Psoas muscle (tissue), 7 donors: ENCODE measurements at regions not wholly inside any gene's neighbourhood (a gene's known extent, or its start where the extent isn't known, plus 50 kb on each side); places are given as distances from the start of the nearest gene placed in this dataset.

Experiments used
- ATAC-seq, 4 donors: fragments of 200-7000 bp; cut with Tn5 transposase; one replicate each; pipeline ENCODE4 v1.9.1; 2020; ENCODE audit warnings: moderate library complexity in 3 of 4, mild to moderate bottlenecking in 2 of 4
- DNase-seq, 2 donors: peaks; one replicate each; pipeline ENCODE4 v3.0.0-alpha.2; 2020
- H3K27ac ChIP-seq: fragments of 200-600 bp; one replicate; pipeline ENCODE4 v1.8.0; 2022
- H3K27me3 ChIP-seq, 3 donors: fragments of 200-600 bp in 1 of 3; one replicate each; pipeline versions ENCODE4 v1.6.1 to v1.8.0; 2013 to 2022; ENCODE audit warnings: low read length in 2 of 3, mild to moderate bottlenecking in 2 of 3, moderate library complexity in 1 of 3; ENCODE audit not compliant: insufficient read depth in 3 of 3
- H3K36me3 ChIP-seq, 2 donors: fragments of 200-600 bp in 1 of 2; one replicate each; pipeline versions ENCODE4 v1.6.1 to v1.8.0; 2013 to 2022; ENCODE audit warnings: low read depth in 1 of 2, mild to moderate bottlenecking in 1 of 2, moderate library complexity in 1 of 2; ENCODE audit not compliant: insufficient read depth in 1 of 2
- H3K4me1 ChIP-seq: fragments of 200-600 bp; one replicate; pipeline ENCODE4 v1.8.0; 2022
- H3K4me3 ChIP-seq: fragments of 200-600 bp; one replicate; pipeline ENCODE4 v1.8.0; 2022; ENCODE audit warnings: mild to moderate bottlenecking
- H3K9me3 ChIP-seq: fragments of 200-600 bp; one replicate; pipeline ENCODE4 v1.8.0; 2022
- WGBS, 3 donors: extraction: QIAGEN DNeasy Blood & Tissue Kit; methylation state at CpG; one replicate each; pipeline versions ENCODE4 v1.1.6 to v1.1.7; 2013; 5-methylcytosine and 5-hydroxymethylcytosine counted together
- intact Hi-C, 2 donors: fragments of 100-400 bp; cut with DNase I; formaldehyde crosslinking; loops; one replicate each; pipeline versions ENCODE4 v1.11.0 to v1.14.2; 2022
- TF ChIP-seq, protein P1 (sequence below): fragments of 200-600 bp; IDR thresholded peaks from one replicate; pipeline ENCODE4 v1.8.0; 2022; ENCODE audit warnings: antibody characterized with exemption
- donor health status: healthy with polysubstance abuse.
- donor health status: DM: no; HTN: no; CAD: no; lungs with moderate emphysema.
- donor health status: Bipolar disorder and iron deficiency.
- donor health status: healthy.
- donor health status: DM: yes; HTN: yes; CAD: no.
- donor health status: DM: no; HTN: no; CAD: no.
- donor health status: DM: yes; HTN: yes; CAD: no.

DNA sequence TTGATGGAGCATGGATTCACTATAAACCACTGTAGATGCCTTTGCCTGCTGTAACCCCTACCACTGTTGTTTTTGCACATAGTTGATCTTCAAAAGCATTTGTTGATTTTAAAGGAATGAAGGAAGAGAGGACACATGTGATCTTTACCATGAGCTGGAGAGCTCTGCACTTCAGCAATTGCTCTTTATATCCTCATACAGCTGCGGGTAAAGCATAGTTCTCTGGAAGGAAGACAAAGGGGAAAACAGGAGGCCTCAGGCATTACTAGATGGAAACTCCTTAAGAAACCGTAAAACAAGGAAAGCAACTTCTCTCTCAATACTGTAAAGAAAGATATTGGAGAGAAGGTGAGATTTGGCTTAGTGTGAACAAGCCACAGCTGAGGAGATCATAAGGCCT, 60.6 kb downstream of the SCG2 start:
- H3K4me3 ChIP-seq, result no peak overlapping the region
- 81 to 92% (median 82%) methylated on average over 2 of the region's 2 CpGs for whole genome bisulfite sequencing, 3 donors
- intact Hi-C loops, result no loop called here

GRCh38 chr2:223542501-223542900, 59.7 kb downstream of the SCG2 start:
- WGBS, 3 donors, result 93 to 94% (median 94%) methylated on average over 7 of the region's 7 CpGs
- ATAC-seq (no peak), DNase-seq (no peak)
- Histone ChIP-seq H3K4me3 (no peak overlapping the region), H3K36me3 (no peaks in the 10 kb centered on the region), H3K27me3 (no peaks in the 10 kb centered on the region), H3K4me1 (peaks cover 18% of the 10 kb centered on the region), H3K9me3 (no peaks in the 10 kb centered on the region), H3K27ac (no peak overlapping the region)
- intact Hi-C loops, result no loop called here
- TF ChIP-seq, protein P1, sequence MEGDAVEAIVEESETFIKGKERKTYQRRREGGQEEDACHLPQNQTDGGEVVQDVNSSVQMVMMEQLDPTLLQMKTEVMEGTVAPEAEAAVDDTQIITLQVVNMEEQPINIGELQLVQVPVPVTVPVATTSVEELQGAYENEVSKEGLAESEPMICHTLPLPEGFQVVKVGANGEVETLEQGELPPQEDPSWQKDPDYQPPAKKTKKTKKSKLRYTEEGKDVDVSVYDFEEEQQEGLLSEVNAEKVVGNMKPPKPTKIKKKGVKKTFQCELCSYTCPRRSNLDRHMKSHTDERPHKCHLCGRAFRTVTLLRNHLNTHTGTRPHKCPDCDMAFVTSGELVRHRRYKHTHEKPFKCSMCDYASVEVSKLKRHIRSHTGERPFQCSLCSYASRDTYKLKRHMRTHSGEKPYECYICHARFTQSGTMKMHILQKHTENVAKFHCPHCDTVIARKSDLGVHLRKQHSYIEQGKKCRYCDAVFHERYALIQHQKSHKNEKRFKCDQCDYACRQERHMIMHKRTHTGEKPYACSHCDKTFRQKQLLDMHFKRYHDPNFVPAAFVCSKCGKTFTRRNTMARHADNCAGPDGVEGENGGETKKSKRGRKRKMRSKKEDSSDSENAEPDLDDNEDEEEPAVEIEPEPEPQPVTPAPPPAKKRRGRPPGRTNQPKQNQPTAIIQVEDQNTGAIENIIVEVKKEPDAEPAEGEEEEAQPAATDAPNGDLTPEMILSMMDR, result no peak

More for the DNA sequence above, 60.6 kb downstream of the SCG2 start:
- Histone ChIP-seq H3K9me3 (no peaks in the 10 kb centered on the region), H3K27me3 (no peaks in the 10 kb centered on the region), H3K27ac (no peak overlapping the region), H3K36me3 (no peaks in the 10 kb centered on the region), H3K4me1 (peaks cover 18% of the 10 kb centered on the region)
- ATAC-seq, result no peak
- TF ChIP-seq, protein P1, result no peak
- DNase-seq, result no peak

DNA sequence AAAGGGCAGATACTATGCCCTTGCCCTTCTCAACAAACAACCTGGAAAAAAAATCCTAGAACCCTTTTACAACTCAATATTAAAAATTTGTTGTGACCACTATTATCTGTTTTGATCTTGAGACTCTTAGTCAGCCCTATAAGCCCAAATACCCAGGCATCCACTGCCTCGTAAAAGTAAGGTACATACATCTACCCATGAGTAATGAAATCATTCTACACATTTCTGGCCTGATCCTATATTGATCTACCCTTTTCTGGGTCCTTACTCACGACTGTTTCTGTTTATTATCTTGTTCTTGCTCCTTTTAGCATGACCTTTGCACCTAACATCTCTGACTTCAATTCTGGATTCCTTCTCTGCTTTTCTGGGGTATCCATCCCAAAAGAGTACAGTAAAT, 56.8 kb downstream of the SCG2 start:
- TF ChIP-seq, protein P1, result no peak
- Histone ChIP-seq H3K27me3 (no peaks in the 10 kb centered on the region), H3K9me3 (no peaks in the 10 kb centered on the region), H3K4me1 (no peaks in the 10 kb centered on the region), H3K4me3 (no peak overlapping the region), H3K36me3 (no peaks in the 10 kb centered on the region), H3K27ac (no peak overlapping the region)
- ATAC-seq (no peak), DNase-seq (no peak)
- intact Hi-C loops, result no loop called here
- 67 to 70% (median 67%) methylated on average over 2 of the region's 2 CpGs for WGBS, 3 donors

- H3K27ac ChIP-seq, result no peak overlapping the region
- H3K36me3 ChIP-seq, result no peaks in the 10 kb centered on the region
- DNase-seq (no peak), ATAC-seq (no peak)
- WGBS, 3 donors, result 55 to 67% (median 56%) methylated on average over 2 of the region's 2 CpGs
- H3K27me3 ChIP-seq, result no peaks in the 10 kb centered on the region
- no peak overlapping the region for H3K4me3 ChIP-seq
- TF ChIP-seq, protein P1, result no peak
- intact Hi-C loops, result no loop called here
- H3K9me3 ChIP-seq, result no peaks in the 10 kb centered on the region
- H3K4me1 ChIP-seq, result no peaks in the 10 kb centered on the region
Measured at GRCh38 chr2:223545830-223546229, 56.3 kb downstream of the SCG2 start.
